Caco-2 (cell line): ENCODE measurements at regions not wholly inside any gene's neighbourhood (a gene's known extent, or its start where the extent isn't known, plus 50 kb on each side); places are given as distances from the start of the nearest gene placed in this dataset.

Experiments
- BruUV-seq: library from RNA; stranded (reverse); fragments of 400-500 nt; replicated peaks from 2 replicates; lab custom pipeline; 2021; lab: Mats Ljungman, UMichigan
- CTCF ChIA-PET: fragments of 300-600 bp; sonication (Branson Sonifier 250); formaldehyde crosslinking; loops from one replicate; lab custom pipeline; 2022; ENCODE audit warnings: antibody characterized with exemption; lab: Charles Lee
- POLR2A ChIA-PET: fragments of 300-600 bp; sonication (Branson Sonifier 250); formaldehyde crosslinking; loops from one replicate; lab custom pipeline; 2022; ENCODE audit warnings: antibody characterized with exemption; lab: Charles Lee
- DNase-seq, 2 experiments: peaks; one replicate each; pipeline versions ENCODE4 v3.0.0 to v3.0.0-alpha.2; 2020 to 2022
- H3K27me3 ChIP-seq: replicated peaks from 2 replicates; pipeline ENCODE4 v1.6.0; 2011; ENCODE audit warnings: low read length; ENCODE audit not compliant: control insufficient read depth, insufficient read depth
- H3K36me3 ChIP-seq: 2 replicates; pipeline ENCODE4 v1.5.1; 2011; ENCODE audit warnings: low read length; ENCODE audit not compliant: control insufficient read depth, insufficient read depth
- H3K4me1 ChIP-seq: fragments of 250-450 bp; sonication (Bioruptor Pico); 2 replicates; pipeline ENCODE4 v1.5.1; 2020; ENCODE audit warnings: mild to moderate bottlenecking
- H3K4me3 ChIP-seq: 2 replicates; pipeline ENCODE4 v1.5.1; 2011; ENCODE audit warnings: low read depth, mild to moderate bottlenecking, control low read depth, low read length
- H3K9me3 ChIP-seq: fragments of 250-450 bp; sonication (Bioruptor Pico); 2 replicates; pipeline ENCODE4 v1.5.1; 2020; ENCODE audit warnings: mild to moderate bottlenecking, moderate library complexity
- H3K27ac Mint-ChIP-seq: one replicate; pipeline ENCODE4 v1.8.0; 2022; ENCODE audit warnings: mixed read lengths; ENCODE audit not compliant: unreplicated experiment
- H3K27me3 Mint-ChIP-seq: one replicate; pipeline ENCODE4 v1.8.0; 2022; ENCODE audit warnings: mixed read lengths; ENCODE audit not compliant: insufficient read depth, unreplicated experiment
- H3K36me3 Mint-ChIP-seq: one replicate; pipeline ENCODE4 v1.8.0; 2022; ENCODE audit warnings: mild to moderate bottlenecking, mixed read lengths; ENCODE audit not compliant: insufficient read depth, unreplicated experiment
- H3K4me1 Mint-ChIP-seq: one replicate; pipeline ENCODE4 v1.8.0; 2022; ENCODE audit warnings: low read depth, mixed read lengths; ENCODE audit not compliant: unreplicated experiment
- H3K4me3 Mint-ChIP-seq: one replicate; pipeline ENCODE4 v1.8.0; 2022; ENCODE audit warnings: mild to moderate bottlenecking, moderate library complexity, mixed read lengths; ENCODE audit not compliant: unreplicated experiment
- H3K9me3 Mint-ChIP-seq: one replicate; pipeline ENCODE4 v1.8.0; 2022; ENCODE audit warnings: mixed read lengths; ENCODE audit not compliant: unreplicated experiment
- intact Hi-C: fragments of 100-400 bp; cut with micrococcal nuclease; formaldehyde crosslinking; loops from one replicate; pipeline ENCODE4 v1.10.0; 2022; ENCODE audit not compliant: unreplicated experiment
- TF ChIP-seq, protein P1 (sequence below), 2 experiments: fragments of 200-600 bp in 1 of 2; IDR thresholded peaks; 1 replicate in 1 of 2; 2 replicates in 1 of 2; pipeline versions ENCODE4 v1.5.1 to v1.8.0; 2011 to 2022; ENCODE audit warnings: antibody characterized with exemption in 1 of 2, control low read depth in 1 of 2, inconsistent platforms in 1 of 2, low read depth in 1 of 2, low read length in 1 of 2, mild to moderate bottlenecking in 1 of 2, moderate library complexity in 1 of 2; ENCODE audit not compliant: insufficient read depth in 1 of 2, severe bottlenecking in 1 of 2, unreplicated experiment in 1 of 2

DNA sequence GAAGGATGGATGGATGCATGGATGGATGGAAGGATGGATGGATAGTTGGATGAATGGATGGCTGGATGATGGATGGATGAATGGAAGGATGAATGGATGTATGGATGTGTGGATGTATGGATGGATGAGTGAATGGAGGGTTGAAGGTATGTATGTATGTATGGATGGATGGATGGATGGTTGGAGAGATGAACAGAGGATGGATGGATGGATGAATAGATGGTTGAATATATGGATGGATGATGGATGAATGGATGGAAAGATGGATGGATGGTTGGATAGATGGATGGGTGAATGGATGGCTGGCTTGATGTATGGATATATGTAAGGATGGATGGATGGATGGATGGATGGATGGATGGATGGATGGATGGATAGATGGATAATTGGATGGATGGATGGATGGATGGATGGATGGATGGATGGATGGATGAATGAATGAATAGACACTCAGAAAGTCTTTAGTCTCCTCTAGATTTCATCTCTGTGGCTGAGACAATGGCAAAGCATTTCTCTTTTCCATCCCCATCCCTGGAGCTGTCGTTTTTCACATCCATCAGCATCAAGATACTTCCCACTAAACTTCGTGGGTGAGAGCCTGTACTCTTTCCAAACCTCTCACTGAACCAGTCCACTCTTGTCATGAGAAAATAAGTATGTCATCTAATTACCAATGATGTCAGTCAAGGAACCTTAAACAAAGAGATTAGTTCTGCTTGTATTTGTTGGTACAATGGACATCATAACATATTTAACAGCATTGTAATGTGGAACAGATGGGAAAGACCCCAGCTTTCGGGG is 74.8 kb upstream of the CLMN start:
- no peak overlapping the region for H3K27ac Mint-ChIP-seq
- ChIA-PET POLR2A (no interaction called here), CTCF (no interaction called here)
- H3K9me3 Mint-ChIP-seq: peaks cover 11% of the 10 kb centered on the region
- intact Hi-C loops: no loop called here
- no peaks in the 10 kb centered on the region for H3K36me3 Mint-ChIP-seq
- no peaks in the 10 kb centered on the region for H3K4me1 ChIP-seq
- TF ChIP-seq, protein P1, sequence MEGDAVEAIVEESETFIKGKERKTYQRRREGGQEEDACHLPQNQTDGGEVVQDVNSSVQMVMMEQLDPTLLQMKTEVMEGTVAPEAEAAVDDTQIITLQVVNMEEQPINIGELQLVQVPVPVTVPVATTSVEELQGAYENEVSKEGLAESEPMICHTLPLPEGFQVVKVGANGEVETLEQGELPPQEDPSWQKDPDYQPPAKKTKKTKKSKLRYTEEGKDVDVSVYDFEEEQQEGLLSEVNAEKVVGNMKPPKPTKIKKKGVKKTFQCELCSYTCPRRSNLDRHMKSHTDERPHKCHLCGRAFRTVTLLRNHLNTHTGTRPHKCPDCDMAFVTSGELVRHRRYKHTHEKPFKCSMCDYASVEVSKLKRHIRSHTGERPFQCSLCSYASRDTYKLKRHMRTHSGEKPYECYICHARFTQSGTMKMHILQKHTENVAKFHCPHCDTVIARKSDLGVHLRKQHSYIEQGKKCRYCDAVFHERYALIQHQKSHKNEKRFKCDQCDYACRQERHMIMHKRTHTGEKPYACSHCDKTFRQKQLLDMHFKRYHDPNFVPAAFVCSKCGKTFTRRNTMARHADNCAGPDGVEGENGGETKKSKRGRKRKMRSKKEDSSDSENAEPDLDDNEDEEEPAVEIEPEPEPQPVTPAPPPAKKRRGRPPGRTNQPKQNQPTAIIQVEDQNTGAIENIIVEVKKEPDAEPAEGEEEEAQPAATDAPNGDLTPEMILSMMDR (IDR thresholded peaks at IDR 0.05; ENCODE audit: insufficient read depth in 1 of 2, low read depth in 1 of 2, low read length in 1 of 2, severe bottlenecking in 1 of 2, unreplicated experiment in 1 of 2): no peak
- H3K4me3 Mint-ChIP-seq: no peak overlapping the region
- H3K27me3 Mint-ChIP-seq: no peaks in the 10 kb centered on the region
- H3K36me3 ChIP-seq: no peaks in the 10 kb centered on the region
- no peaks in the 10 kb centered on the region for H3K4me1 Mint-ChIP-seq
- H3K27me3 ChIP-seq: no peaks in the 10 kb centered on the region
- no peak for DNase-seq
- no TSS peak for BruUV-seq
- H3K4me3 ChIP-seq: no peak overlapping the region
- H3K9me3 ChIP-seq: no peaks in the 10 kb centered on the region

DNA sequence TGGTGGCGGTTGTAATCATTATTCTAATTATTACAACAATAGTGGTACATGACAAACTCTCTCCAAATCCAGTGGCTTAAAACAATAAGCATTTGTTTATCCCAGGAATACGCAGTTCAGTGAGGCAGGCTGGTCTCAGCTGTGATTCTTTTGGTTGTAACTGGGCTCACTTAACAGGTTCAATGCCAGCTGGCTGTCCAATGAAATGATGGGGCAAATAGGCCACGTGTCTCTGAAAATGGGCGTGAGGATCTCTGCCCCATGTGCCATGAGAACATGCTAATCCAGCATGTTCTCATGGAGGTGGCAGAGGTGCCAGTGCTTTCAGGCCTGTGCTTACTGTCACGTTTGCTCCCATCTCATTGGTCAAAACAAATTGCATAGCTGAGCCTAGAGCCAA is 73.1 kb upstream of the CLMN start:
- TF ChIP-seq, protein P1 (IDR thresholded peaks at IDR 0.05; ENCODE audit: insufficient read depth in 1 of 2, low read depth in 1 of 2, low read length in 1 of 2, severe bottlenecking in 1 of 2, unreplicated experiment in 1 of 2): no peak
- Mint-ChIP-seq H3K4me1 (no peaks in the 10 kb centered on the region), H3K27ac (no peak overlapping the region), H3K4me3 (no peak overlapping the region), H3K9me3 (peaks cover 11% of the 10 kb centered on the region), H3K27me3 (no peaks in the 10 kb centered on the region), H3K36me3 (no peaks in the 10 kb centered on the region)
- Histone ChIP-seq H3K27me3 (no peaks in the 10 kb centered on the region), H3K4me1 (no peaks in the 10 kb centered on the region), H3K36me3 (no peaks in the 10 kb centered on the region), H3K4me3 (no peak overlapping the region), H3K9me3 (no peaks in the 10 kb centered on the region)
- POLR2A ChIA-PET: no interaction called here
- no peak for DNase-seq
- intact Hi-C loops: no loop called here
- CTCF ChIA-PET: no interaction called here
- BruUV-seq: no TSS peak

DNA sequence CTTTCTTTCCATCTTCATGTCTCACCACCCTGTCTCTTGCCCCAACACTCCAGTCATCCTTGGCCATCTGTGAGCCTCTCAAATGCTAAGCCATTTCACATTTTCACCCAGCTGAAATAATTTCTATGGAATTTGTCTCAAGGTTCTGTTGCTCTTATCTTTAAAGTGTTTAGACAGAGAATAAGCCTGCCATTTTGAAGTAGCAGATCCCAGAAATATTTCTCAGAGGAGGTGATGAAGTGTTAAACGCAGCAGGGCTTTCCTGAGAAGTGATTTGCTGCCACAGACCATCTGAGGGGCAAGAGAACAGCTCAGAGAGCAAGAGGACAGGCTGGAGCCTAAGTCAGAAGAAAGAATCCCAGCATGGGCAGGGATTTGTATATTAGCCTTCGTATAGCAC is 71.6 kb upstream of the CLMN start:
- Mint-ChIP-seq H3K9me3 (peaks cover 11% of the 10 kb centered on the region), H3K27me3 (no peaks in the 10 kb centered on the region), H3K4me1 (peaks cover 8% of the 10 kb centered on the region), H3K27ac (no peak overlapping the region), H3K36me3 (no peaks in the 10 kb centered on the region), H3K4me3 (no peak overlapping the region)
- TF ChIP-seq, protein P1 (IDR thresholded peaks at IDR 0.05; ENCODE audit: insufficient read depth in 1 of 2, low read depth in 1 of 2, low read length in 1 of 2, severe bottlenecking in 1 of 2, unreplicated experiment in 1 of 2): no peak
- no peak for DNase-seq
- ChIA-PET CTCF (no interaction called here), POLR2A (no interaction called here)
- intact Hi-C loops: no loop called here
- no peaks in the 10 kb centered on the region for H3K4me1 ChIP-seq
- no peak overlapping the region for H3K4me3 ChIP-seq
- H3K9me3 ChIP-seq: no peaks in the 10 kb centered on the region
- H3K36me3 ChIP-seq: no peaks in the 10 kb centered on the region
- no peaks in the 10 kb centered on the region for H3K27me3 ChIP-seq
- no TSS peak for BruUV-seq
